ENCODE measurements at regions not wholly inside any gene's neighbourhood (a gene's known extent, or its start where the extent isn't known, plus 50 kb on each side); places are given as distances from the start of the nearest gene placed in this dataset.

DNA sequence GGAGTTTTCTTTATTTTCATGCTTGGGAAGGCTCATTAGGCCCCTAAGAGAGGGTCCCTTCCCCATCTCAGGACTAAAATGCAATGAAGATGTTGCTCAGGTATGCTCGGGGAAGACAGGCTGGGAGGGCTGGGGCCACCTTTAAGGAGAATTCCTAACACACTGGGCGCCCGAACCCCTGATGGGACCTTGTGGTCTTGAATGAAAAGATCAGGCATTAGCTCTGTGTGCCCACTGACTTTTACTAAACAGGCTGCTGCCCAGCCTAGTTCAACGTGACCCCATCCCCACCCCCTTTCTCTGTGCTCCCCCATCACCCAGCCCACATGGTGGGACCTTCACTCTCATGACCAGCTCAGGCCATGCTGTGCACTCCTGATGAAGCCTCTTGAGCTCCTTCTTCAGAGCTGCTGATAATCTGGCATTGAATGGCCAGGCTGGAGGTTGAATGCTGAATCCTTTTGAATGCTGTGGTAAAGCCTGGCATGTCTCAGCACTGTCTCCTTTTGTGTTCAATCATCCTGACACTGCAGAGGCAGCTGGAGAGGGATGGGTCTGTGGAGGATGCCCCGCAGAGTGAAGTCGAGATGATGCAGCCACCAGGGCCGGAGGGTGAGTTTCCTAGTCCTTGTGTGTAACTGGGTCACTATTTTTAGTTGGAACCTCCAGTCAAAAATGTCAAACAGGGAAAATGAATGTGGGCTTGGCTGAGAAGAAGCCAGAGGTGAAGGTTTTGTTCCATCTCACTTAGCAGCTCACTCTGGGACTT, 209.1 kb downstream of the UQCRFS1 start:
- no peak for TF ChIP-seq CTCF (IDR thresholded peaks at IDR 0.05; ENCODE audit: unreplicated experiment)
- no TSS peak for BruUV-seq (replicated peaks)
- peaks cover 15% of the 10 kb centered on the region for H3K9me3 Mint-ChIP-seq (ENCODE audit: unreplicated experiment)
- H3K27ac Mint-ChIP-seq (ENCODE audit: low read depth, unreplicated experiment) = no peak overlapping the region
- H3K4me1 Mint-ChIP-seq (ENCODE audit: insufficient read depth, unreplicated experiment) = no peaks in the 10 kb centered on the region
- intact Hi-C loops (cut with micrococcal nuclease) = no loop called here
- no peak overlapping the region for H3K4me3 Mint-ChIP-seq (ENCODE audit: unreplicated experiment)
- no peak for DNase-seq (ENCODE audit: unreplicated experiment)
- no peaks in the 10 kb centered on the region for H3K27me3 Mint-ChIP-seq (ENCODE audit: insufficient read depth, unreplicated experiment)
- no peaks in the 10 kb centered on the region for H3K36me3 Mint-ChIP-seq (ENCODE audit: insufficient read depth, unreplicated experiment)
- POLR2A ChIA-PET = no interaction called here
- CTCF ChIA-PET = interaction anchor here (0.6 kb wide), 2 partner anchors 57 to 116 kb away, joined by 3 to 5 read pairs; no protein-coding TSS in a partner anchor

DNA sequence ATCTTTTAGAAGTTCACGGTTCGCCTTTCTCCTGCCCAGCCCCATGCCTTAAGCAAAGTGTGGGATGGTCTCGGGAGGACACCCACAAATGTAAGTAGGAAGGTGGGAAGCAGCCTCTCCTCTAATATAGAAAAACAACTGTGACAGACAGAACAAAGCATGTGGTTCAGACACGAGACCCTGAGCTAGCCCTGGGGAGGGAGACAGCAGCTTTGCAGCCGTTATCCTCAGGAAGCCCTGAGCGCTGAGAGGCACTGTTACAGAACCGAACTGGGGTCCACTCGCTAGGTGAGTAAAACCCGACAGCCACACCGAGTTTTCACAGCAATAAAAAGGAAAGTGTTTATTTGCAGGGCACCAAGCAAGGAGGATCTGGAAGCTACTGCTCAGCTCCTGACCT, 210.6 kb downstream of the UQCRFS1 start:
- H3K27ac Mint-ChIP-seq (ENCODE audit: low read depth, unreplicated experiment) = no peak overlapping the region
- H3K36me3 Mint-ChIP-seq (ENCODE audit: insufficient read depth, unreplicated experiment) = no peaks in the 10 kb centered on the region
- H3K27me3 Mint-ChIP-seq (ENCODE audit: insufficient read depth, unreplicated experiment) = no peaks in the 10 kb centered on the region
- BruUV-seq (replicated peaks) = no TSS peak
- no peaks in the 10 kb centered on the region for H3K4me1 Mint-ChIP-seq (ENCODE audit: insufficient read depth, unreplicated experiment)
- peaks cover 21% of the 10 kb centered on the region for H3K9me3 Mint-ChIP-seq (ENCODE audit: unreplicated experiment)
- CTCF ChIA-PET = interaction anchor here (0.5 kb wide), 1 partner anchor 42 kb away, joined by 3 read pairs; no protein-coding TSS in a partner anchor
- POLR2A ChIA-PET = no interaction called here
- no peak overlapping the region for H3K4me3 Mint-ChIP-seq (ENCODE audit: unreplicated experiment)
- TF ChIP-seq CTCF (IDR thresholded peaks at IDR 0.05; ENCODE audit: unreplicated experiment) = no peak
- intact Hi-C loops (cut with micrococcal nuclease) = no loop called here
- no peak for DNase-seq (ENCODE audit: unreplicated experiment)

DNA sequence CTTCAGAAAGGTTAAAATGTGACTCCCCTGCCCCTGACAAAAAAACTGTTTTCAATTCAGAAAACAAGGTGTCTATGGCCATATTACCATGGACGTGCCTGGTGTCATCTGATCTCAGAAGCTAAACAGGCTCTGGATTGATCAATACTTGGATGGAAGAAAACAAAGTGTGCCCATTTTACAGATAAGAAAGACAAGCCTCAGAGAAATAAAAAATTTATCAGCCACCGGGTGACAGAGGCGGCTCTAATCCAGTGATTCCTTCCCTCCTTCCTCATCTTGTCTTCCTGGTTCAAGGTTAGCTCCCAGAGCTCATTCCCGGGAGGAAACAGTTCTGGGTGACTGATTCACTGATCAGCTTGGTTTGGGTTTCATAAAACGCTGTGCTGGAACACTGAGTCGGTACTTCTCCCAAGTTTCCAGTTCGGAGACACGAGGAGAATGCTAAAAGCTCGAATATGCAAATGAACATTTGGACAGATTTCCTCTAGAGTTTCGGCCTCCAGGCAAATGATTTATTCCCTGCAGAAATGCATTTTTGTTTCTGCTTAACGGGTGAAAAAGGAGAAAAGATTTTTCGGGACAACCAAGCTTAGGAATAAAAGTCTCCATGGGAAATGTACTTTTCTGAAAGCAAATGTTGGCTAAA, 211.2 kb downstream of the UQCRFS1 start:
- no TSS peak for BruUV-seq (replicated peaks)
- CTCF ChIA-PET = no interaction called here
- H3K9me3 Mint-ChIP-seq (ENCODE audit: unreplicated experiment) = peaks cover 27% of the 10 kb centered on the region

More for the DNA sequence above, 211.2 kb downstream of the UQCRFS1 start:
- H3K36me3 Mint-ChIP-seq (ENCODE audit: insufficient read depth, unreplicated experiment) = no peaks in the 10 kb centered on the region
- no peak overlapping the region for H3K27ac Mint-ChIP-seq (ENCODE audit: low read depth, unreplicated experiment)
- no peak for DNase-seq (ENCODE audit: unreplicated experiment)
- POLR2A ChIA-PET = no interaction called here
- H3K4me3 Mint-ChIP-seq (ENCODE audit: unreplicated experiment) = no peak overlapping the region
- no peaks in the 10 kb centered on the region for H3K27me3 Mint-ChIP-seq (ENCODE audit: insufficient read depth, unreplicated experiment)
- intact Hi-C loops (cut with micrococcal nuclease) = no loop called here
- no peak for TF ChIP-seq CTCF (IDR thresholded peaks at IDR 0.05; ENCODE audit: unreplicated experiment)
- H3K4me1 Mint-ChIP-seq (ENCODE audit: insufficient read depth, unreplicated experiment) = no peaks in the 10 kb centered on the region
